ENCODE measurements at regions not wholly inside any gene's neighbourhood (a gene's known extent, or its start where the extent isn't known, plus 50 kb on each side); places are given as distances from the start of the nearest gene placed in this dataset. TPM values are rescaled to one million over a fixed set of nuclear protein-coding genes. Genes with fewer than 3 reads are reported as not detected.

GRCh38 chr6:155505608-155505989, 50.0 kb upstream of the NOX3 start:
- DNase-seq (ENCODE audit: low read depth) = no peak
- TF ChIP-seq CTCF (IDR thresholded peaks at IDR 0.05; ENCODE audit: insufficient read depth, low read depth, low read length) = no peak
- no peak overlapping the region for H3K4me3 ChIP-seq (ENCODE audit: low read depth, low read length)
- no peaks in the 10 kb centered on the region for H3K27me3 ChIP-seq (ENCODE audit: control insufficient read depth, insufficient read depth, low read length)
- ChIA-PET POLR2A (no interaction called here), CTCF (interaction anchor here (0.8 to 3.7 kb wide), 6 partner anchors 10 to 165 kb away, joined by 3 to 12 read pairs (median 3); no protein-coding TSS in a partner anchor)
- H3K36me3 ChIP-seq (ENCODE audit: control insufficient read depth, insufficient read depth, low read length) = no peaks in the 10 kb centered on the region

Small RNA genes in the stretch of these regions (small RNA-seq; reads per million reads assigned to genes)
- gene MIR1202 (ENCODE audit: insufficient read length, low read depth, low replicate concordance) = not detected
- gene RNU7-152P (ENCODE audit: insufficient read length, low read depth, low replicate concordance) = not detected
- gene SNORD28B (ENCODE audit: insufficient read length, low read depth, low replicate concordance) = 1.9 reads per million
